ENCODE measurements at regions not wholly inside any gene's neighbourhood (a gene's known extent, or its start where the extent isn't known, plus 50 kb on each side); places are given as distances from the start of the nearest gene placed in this dataset.

DNA sequence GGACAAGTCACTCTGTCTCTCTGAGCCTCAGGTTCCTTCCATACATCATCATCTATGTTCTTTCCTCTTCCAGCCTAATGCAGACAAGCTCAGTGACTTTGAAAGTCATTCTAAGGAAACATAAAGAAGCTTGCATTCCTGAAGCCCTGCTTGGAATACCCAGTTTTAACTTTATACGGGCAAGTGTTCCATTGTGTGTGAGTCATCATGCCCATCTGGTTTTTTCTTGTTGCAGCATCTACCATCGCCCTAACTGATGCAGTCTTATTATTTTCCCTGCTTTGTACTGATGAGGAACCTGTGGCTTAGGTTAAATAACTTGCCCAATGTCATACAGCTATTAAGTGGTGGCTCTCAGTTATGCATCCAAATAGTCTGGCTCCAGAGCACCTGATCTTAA lies 177.9 kb upstream of the RAI2 start:
- Histone ChIP-seq H3K27ac (ENCODE audit: insufficient read depth, low read depth, low read length) (no peak overlapping the region), H3K4me1 (ENCODE audit: control insufficient read depth, extremely low read depth, insufficient read depth, low read length) (no peaks in the 10 kb centered on the region), H3K36me3 (ENCODE audit: control insufficient read depth in 2 of 2, extremely low read depth in 1 of 2, insufficient read depth in 2 of 2, low read length in 2 of 2) (no peaks in the 10 kb centered on the region), H3K4me2 (ENCODE audit: insufficient read depth, low read length) (no peak overlapping the region), H3K79me2 (ENCODE audit: control insufficient read depth, insufficient read depth, low read length) (no peaks in the 10 kb centered on the region), H2AFZ (ENCODE audit: low read depth, low read length) (no peak overlapping the region), H3K27me3 (ENCODE audit: control insufficient read depth in 2 of 2, insufficient read depth in 2 of 2, low read length in 2 of 2) (no peaks in the 10 kb centered on the region), H4K20me1 (replicated peaks; ENCODE audit: control insufficient read depth, extremely low read depth, insufficient read depth, low read length) (no peaks in the 10 kb centered on the region), H3K9ac (replicated peaks; ENCODE audit: extremely low read depth, insufficient read depth, low read length) (no peak overlapping the region), H3K4me3 (replicated peaks in 1 of 3; ENCODE audit: insufficient read depth in 1 of 3, low read depth in 1 of 3, low read length in 3 of 3) (no peak overlapping the region), H3K9me3 (replicated peaks; ENCODE audit: control insufficient read depth, insufficient read depth, low read length) (no peaks in the 10 kb centered on the region), H3K9me1 (replicated peaks; ENCODE audit: control insufficient read depth, extremely low read depth, insufficient read depth, low read length) (no peaks in the 10 kb centered on the region)
- FAIRE-seq (no peak), DNase-seq (ENCODE audit: low read depth, low spot score) (no peak)
- intact Hi-C loops (cut with micrococcal nuclease) (no loop called here), dilution Hi-C loops (cut with MboI; ENCODE audit: extremely low pct_ligation_motif_present, low sequenced_read_pairs) (no loop called here)
- no TSS peak for BruUV-seq (replicated peaks)
- POLR2A ChIA-PET, result no interaction called here
- TF ChIP-seq, protein P1, sequence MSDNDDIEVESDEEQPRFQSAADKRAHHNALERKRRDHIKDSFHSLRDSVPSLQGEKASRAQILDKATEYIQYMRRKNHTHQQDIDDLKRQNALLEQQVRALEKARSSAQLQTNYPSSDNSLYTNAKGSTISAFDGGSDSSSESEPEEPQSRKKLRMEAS (IDR thresholded peaks at IDR 0.05; ENCODE audit: insufficient read depth, insufficient read length), result no peak
- TF ChIP-seq FOS (IDR thresholded peaks at IDR 0.05; ENCODE audit: borderline replicate concordance, insufficient read depth, low read length) (no peak), GATA2 (IDR thresholded peaks at IDR 0.05; ENCODE audit: insufficient read depth, insufficient read length, low read depth, low read length) (no peak), POLR2AphosphoS5 (IDR thresholded peaks at IDR 0.05; ENCODE audit: insufficient read depth, low read depth, low read length) (no peak), POLR2A (IDR thresholded peaks at IDR 0.05; ENCODE audit: low read depth, low read length) (no peak), JUN (IDR thresholded peaks at IDR 0.05; ENCODE audit: borderline replicate concordance, insufficient read depth, insufficient read length, low read depth) (no peak), EZH2 (IDR thresholded peaks at IDR 0.05; ENCODE audit: borderline replicate concordance, low read depth, low read length, severe bottlenecking) (no peak), MYC (IDR thresholded peaks at IDR 0.05; ENCODE audit: low read depth, low read length) (no peak)
- TF ChIP-seq, protein P2, sequence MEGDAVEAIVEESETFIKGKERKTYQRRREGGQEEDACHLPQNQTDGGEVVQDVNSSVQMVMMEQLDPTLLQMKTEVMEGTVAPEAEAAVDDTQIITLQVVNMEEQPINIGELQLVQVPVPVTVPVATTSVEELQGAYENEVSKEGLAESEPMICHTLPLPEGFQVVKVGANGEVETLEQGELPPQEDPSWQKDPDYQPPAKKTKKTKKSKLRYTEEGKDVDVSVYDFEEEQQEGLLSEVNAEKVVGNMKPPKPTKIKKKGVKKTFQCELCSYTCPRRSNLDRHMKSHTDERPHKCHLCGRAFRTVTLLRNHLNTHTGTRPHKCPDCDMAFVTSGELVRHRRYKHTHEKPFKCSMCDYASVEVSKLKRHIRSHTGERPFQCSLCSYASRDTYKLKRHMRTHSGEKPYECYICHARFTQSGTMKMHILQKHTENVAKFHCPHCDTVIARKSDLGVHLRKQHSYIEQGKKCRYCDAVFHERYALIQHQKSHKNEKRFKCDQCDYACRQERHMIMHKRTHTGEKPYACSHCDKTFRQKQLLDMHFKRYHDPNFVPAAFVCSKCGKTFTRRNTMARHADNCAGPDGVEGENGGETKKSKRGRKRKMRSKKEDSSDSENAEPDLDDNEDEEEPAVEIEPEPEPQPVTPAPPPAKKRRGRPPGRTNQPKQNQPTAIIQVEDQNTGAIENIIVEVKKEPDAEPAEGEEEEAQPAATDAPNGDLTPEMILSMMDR (IDR thresholded peaks at IDR 0.05; ENCODE audit: extremely low read depth in 1 of 2, insufficient read depth in 1 of 2, low read depth in 1 of 2, low read length in 2 of 2), result no peak
- CTCF ChIA-PET, result no interaction called here

Data from endothelial cell of umbilical vein (primary cell).